ENCODE measurements at regions not wholly inside any gene's neighbourhood (a gene's known extent, or its start where the extent isn't known, plus 50 kb on each side); places are given as distances from the start of the nearest gene placed in this dataset.

- Histone ChIP-seq H3K4me2 (ENCODE audit: insufficient read depth, low read length) (no peak overlapping the region), H2AFZ (ENCODE audit: low read length) (no peak overlapping the region)
- TF ChIP-seq CTCF (IDR thresholded peaks at IDR 0.05; ENCODE audit: extremely low read depth, low read depth, low read length): no peak
Measured at GRCh38 chr3:103388214-103388613, 953.4 kb downstream of the ZPLD1 start.

GRCh38 chr3:103389356-103389755 lies 954.5 kb downstream of the ZPLD1 start:
- Histone ChIP-seq H3K4me1 (ENCODE audit: insufficient read depth, low read length) (no peaks in the 10 kb centered on the region), H3K27me3 (ENCODE audit: insufficient read depth, low read length) (no peaks in the 10 kb centered on the region), H3K4me3 (ENCODE audit: insufficient read depth, low read length) (no peak overlapping the region), H3K4me2 (ENCODE audit: insufficient read depth, low read length) (no peak overlapping the region), H2AFZ (ENCODE audit: low read length) (no peak overlapping the region), H3K9me3 (ENCODE audit: low read depth, low read length) (no peaks in the 10 kb centered on the region), H3K36me3 (ENCODE audit: insufficient read depth, low read length) (no peaks in the 10 kb centered on the region), H3K79me2 (ENCODE audit: insufficient read depth, low read length) (no peaks in the 10 kb centered on the region), H3K27ac (ENCODE audit: low read depth, low read length) (no peak overlapping the region), H4K20me1 (ENCODE audit: insufficient read depth, low read length) (no peaks in the 10 kb centered on the region)
- no peak for TF ChIP-seq CTCF (IDR thresholded peaks at IDR 0.05; ENCODE audit: extremely low read depth, low read depth, low read length)
- DNase-seq (ENCODE audit: insufficient read length, low spot score, missing footprints): no peak

More at GRCh38 chr3:103388214-103388613, 953.4 kb downstream of the ZPLD1 start:
- Histone ChIP-seq H3K27me3 (ENCODE audit: insufficient read depth, low read length) (no peaks in the 10 kb centered on the region), H3K4me1 (ENCODE audit: insufficient read depth, low read length) (no peaks in the 10 kb centered on the region), H3K9me3 (ENCODE audit: low read depth, low read length) (no peaks in the 10 kb centered on the region), H3K4me3 (ENCODE audit: insufficient read depth, low read length) (no peak overlapping the region), H3K79me2 (ENCODE audit: insufficient read depth, low read length) (no peaks in the 10 kb centered on the region), H4K20me1 (ENCODE audit: insufficient read depth, low read length) (no peaks in the 10 kb centered on the region), H3K27ac (ENCODE audit: low read depth, low read length) (no peak overlapping the region), H3K36me3 (ENCODE audit: insufficient read depth, low read length) (no peaks in the 10 kb centered on the region)
- no peak for DNase-seq (ENCODE audit: insufficient read length, low spot score, missing footprints)

GRCh38 chr3:103393395-103394186 lies 958.8 kb downstream of the ZPLD1 start:
- no peak overlapping the region for H3K4me2 ChIP-seq (ENCODE audit: insufficient read depth, low read length)
- H2AFZ ChIP-seq (ENCODE audit: low read length): no peak overlapping the region
- no peak for DNase-seq (ENCODE audit: insufficient read length, low spot score, missing footprints)

More at GRCh38 chr3:103393395-103394186, 958.8 kb downstream of the ZPLD1 start:
- H3K4me1 ChIP-seq (ENCODE audit: insufficient read depth, low read length): no peaks in the 10 kb centered on the region
- no peaks in the 10 kb centered on the region for H3K27me3 ChIP-seq (ENCODE audit: insufficient read depth, low read length)
- no peaks in the 10 kb centered on the region for H4K20me1 ChIP-seq (ENCODE audit: insufficient read depth, low read length)
- H3K4me3 ChIP-seq (ENCODE audit: insufficient read depth, low read length): no peak overlapping the region
- no peaks in the 10 kb centered on the region for H3K36me3 ChIP-seq (ENCODE audit: insufficient read depth, low read length)
- no peaks in the 10 kb centered on the region for H3K9me3 ChIP-seq (ENCODE audit: low read depth, low read length)
- H3K27ac ChIP-seq (ENCODE audit: low read depth, low read length): no peak overlapping the region
- H3K79me2 ChIP-seq (ENCODE audit: insufficient read depth, low read length): no peaks in the 10 kb centered on the region
- no peak for TF ChIP-seq CTCF (IDR thresholded peaks at IDR 0.05; ENCODE audit: extremely low read depth, low read depth, low read length)

All from osteoblast (primary cell).